HG03378 (cell line): ENCODE measurements at regions not wholly inside any gene's neighbourhood (a gene's known extent, or its start where the extent isn't known, plus 50 kb on each side); places are given as distances from the start of the nearest gene placed in this dataset.
"Not testable (repeated sequence)": the region's sequence is repeated elsewhere in the genome, so short reads cannot be mapped to it uniquely, and the experiment has no call there.

Experiments used
- ATAC-seq: cut with Tn5 transposase; IDR thresholded peaks from one replicate; pipeline ENCODE4 v1.9.1; 2021; ENCODE audit warnings: mild to moderate bottlenecking, moderate library complexity; ENCODE audit not compliant: unreplicated experiment

DNA sequence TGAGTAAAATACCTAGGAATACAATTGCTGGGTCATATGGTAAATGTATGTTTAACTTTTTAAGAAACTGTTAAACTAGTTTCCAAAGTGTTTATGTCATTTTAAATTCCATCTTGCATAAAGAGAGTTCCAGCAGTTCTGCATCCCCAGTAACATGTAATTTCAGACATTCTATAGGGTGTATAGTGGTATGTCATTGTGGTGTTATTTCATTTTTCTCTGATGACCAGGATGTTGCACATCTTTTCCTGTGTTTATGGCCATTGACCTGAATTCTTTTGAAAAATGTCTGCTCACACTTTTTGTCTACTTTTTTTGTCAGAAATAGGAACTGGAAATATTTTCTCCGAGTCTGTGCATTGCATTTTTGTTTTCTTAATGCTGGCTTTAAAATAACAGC, 128.9 kb downstream of the TMEM200A start:
- no peak for ATAC-seq

- no peak for ATAC-seq
Observed at GRCh38 chr6:130500693-130501092, 134.9 kb downstream of the TMEM200A start.

DNA sequence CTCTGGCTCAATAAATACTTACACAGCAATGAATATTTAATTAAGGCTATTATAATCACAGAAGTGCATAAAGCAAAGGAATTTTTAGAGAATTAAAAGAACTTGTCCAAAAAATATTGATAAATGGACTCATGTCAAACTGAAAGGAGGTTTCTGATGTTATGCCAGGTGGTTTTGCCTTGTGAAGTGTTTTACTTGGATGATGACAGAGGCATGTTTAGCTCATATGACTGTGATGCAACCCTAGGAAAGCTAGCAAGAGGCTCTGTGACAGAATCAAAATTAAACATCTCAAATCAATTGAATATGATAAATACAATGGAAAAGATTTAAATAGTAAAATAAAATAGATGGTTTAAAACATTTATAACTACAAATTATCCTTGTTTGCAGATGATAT, 137.3 kb downstream of the TMEM200A start:
- no peak for ATAC-seq

DNA sequence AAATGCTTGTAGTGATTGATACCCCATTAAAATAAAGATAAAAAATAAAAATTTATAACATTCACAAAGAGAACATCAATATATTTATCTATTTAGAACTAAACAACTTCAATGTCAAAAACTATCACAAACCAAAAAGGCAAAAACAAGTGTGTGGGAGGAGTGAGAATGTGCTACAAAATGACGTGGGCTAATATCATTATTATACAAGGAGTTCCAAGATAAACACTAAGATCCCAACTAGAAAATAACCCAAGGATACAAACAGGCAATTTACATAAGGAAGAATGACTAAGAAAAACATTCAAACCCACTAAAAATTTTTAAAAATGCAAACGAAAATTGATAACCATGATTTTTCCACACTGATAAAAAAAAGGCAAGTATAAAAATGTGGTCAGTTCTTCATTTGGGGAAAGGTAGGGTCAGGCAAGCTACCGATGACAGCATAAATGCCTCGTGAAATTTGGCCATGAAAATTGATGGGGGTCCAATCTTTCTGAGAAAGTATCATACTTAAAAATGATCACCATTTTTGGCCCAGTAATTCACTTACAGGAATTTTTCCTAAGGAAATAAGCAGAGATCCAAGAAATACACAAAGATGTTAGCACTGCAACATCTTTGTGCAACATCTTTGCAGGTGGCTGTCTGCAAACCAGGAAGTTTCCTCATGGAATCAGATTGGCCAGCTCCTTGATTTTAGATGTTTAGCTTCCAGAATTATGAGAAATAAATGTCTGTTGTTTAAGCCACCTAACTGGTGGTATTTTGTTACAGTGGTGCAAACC, 140.2 kb downstream of the TMEM200A start:
- no peak for ATAC-seq

- ATAC-seq: not testable (repeated sequence)
Observed at GRCh38 chr6:130507005-130507665, 141.3 kb downstream of the TMEM200A start.

GRCh38 chr6:130507666-130508028, 141.8 kb downstream of the TMEM200A start:
- ATAC-seq: no peak

GRCh38 chr6:130513770-130514169, 148.0 kb downstream of the TMEM200A start:
- ATAC-seq: peak; percentile 68

- no peak for ATAC-seq
Observed at GRCh38 chr6:130514712-130515111, 148.9 kb downstream of the TMEM200A start.

GRCh38 chr6:130515306-130515705, 149.5 kb downstream of the TMEM200A start:
- no peak for ATAC-seq

DNA sequence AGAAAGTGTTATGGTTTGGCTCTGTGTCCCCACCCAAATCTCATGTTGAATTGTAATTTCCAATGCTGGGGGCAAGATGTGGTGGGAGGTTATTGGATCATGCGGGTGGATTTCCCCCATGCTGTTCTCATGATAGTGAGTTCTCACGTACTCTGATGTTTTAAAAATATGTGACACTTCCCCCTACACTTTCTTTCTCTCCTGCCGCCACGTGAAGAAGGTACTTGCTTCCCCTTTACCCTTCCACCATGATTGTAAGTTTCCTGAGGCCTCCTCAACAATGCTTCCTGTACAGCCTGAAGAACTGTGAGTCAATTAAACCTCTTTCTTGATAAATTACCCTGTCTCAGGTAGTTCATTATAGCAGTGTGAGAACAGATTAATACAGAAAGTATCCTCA, 150.8 kb downstream of the TMEM200A start:
- ATAC-seq: no peak

- peak; percentile 77 for ATAC-seq
Observed at GRCh38 chr6:130517444-130517931, 151.7 kb downstream of the TMEM200A start.

DNA sequence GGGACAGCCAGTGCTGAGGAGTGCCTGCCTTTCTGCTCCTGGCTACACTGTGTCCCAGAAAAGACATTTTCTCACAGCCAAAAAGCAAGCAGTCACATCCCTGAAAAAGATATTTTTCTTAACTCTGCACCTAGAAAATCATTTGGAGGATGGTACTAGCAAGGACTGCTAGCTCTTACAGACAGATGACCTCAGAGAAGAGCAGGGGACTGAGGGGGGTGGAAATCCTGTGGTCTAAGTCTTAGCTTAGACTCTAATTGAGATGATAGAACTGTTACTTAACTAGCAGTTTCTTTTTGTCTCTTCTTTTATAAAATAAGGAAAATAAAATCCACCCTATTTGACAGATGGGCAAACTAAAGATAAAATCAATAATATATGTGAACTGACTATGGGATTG, 152.8 kb downstream of the TMEM200A start:
- ATAC-seq: no peak

GRCh38 chr6:130520221-130520620, 154.4 kb downstream of the TMEM200A start:
- no peak for ATAC-seq

DNA sequence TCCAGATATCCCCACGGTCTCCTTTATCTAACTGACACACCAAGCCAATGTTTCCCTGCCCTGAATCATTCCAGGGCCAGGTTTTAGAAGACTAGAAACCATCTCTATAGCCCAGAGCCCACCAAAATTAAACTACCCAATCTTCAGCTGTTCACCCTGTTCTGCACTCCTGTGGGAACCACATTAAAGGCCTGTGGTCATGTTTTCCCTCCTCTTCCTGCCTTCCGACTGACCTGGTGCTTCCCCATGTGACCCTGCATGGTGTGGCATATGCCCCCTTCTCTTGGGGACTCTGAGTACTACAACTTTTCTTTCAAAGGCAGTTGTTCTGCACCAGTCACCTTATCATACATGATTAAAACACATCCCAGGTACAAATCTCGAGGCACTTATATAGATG, 155.0 kb downstream of the TMEM200A start:
- ATAC-seq: no peak

GRCh38 chr6:130524552-130524951, 158.7 kb downstream of the TMEM200A start:
- ATAC-seq: no peak

- ATAC-seq: peak; percentile 66
Observed at GRCh38 chr6:130525408-130525807, 159.6 kb downstream of the TMEM200A start.

GRCh38 chr6:130526466-130526865, 160.6 kb downstream of the TMEM200A start:
- ATAC-seq: no peak

DNA sequence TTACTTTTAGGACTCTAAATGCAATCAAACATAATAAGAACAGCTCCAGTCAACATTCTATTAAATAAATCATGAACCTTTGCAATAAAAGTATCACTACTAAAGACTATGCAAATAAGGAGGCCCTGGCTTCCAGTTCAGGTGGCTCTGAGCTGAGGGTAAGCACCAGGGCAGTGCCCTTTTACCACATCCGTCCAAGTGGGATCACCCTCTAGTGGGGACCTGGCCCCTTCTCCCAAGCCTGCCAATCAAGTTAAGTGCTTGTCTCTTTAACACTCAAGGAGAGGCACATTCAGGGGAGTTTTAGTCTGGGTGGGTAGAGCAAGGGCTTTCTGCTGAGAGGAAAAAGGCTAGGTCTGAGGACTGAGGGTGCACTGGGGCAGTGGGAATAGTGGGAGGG, 161.4 kb downstream of the TMEM200A start:
- no peak for ATAC-seq

DNA sequence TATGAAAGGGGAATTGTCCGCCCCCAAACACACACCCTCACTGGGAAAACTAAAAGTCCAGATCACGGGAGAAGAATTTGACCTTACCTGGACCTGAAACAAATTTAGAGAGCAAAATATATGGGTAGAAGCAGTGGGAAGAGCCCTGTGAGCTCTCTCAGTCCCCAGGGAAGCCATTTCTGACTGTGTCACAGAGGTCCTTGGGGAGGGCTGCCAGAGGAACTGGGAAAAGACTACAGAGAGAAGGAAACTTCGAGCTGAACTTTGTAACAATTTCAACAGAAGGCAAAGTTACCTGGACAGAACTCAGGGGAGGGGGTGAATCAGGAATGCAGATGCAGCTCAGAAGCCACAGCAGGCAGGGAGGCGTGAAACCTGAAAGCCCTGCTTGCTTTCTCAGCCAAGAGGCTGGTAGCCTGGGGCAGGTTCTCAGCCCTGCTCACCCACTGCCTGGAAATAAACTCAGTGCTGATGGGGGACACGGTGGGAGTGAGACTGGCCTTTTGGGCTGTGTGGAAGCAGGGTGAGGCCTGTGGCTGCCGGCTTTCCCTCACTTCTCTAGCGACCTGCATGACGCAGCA, 163.8 kb downstream of the TMEM200A start:
- no peak for ATAC-seq

DNA sequence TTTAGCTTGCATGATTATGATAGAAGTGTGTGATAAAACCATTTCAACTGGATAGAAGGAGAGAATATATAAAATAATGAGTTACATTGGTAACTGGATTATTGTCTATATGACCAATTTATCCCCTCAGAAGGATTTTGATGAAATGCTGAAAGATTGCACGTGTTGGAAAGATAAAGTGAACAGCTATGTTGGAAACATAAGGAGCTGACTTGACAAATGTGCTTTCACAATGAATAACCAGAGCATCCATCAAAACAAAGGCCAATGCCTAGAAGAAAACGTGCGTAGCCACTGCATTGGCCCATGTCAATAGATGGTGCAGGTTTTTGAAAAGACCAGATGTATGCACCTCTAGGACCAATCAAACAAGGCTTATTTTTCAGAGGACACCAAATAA, 168.8 kb downstream of the TMEM200A start:
- no peak for ATAC-seq

- no peak for ATAC-seq
Observed at GRCh38 chr6:130535242-130535641, 169.4 kb downstream of the TMEM200A start.

DNA sequence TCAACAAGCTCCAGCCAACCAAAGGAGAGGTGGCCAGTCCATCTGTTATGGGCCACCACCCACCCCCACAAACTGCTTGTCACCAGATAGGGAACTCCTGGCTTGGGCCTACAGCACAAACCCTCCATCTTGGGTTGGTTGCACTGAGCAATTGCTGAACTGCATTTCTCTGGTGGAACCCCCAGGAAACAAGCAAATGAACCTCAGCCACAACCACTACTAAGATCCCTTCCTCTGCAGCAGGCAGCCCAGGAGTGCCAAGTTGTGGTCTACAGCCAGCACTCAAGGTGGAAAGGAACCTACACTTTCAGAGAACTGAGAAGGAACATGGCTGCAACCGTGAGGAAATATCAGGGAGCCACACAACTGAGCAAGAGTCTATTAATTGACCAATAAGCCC, 171.6 kb downstream of the TMEM200A start:
- ATAC-seq: no peak
